ENCODE measurements at regions not wholly inside any gene's neighbourhood (a gene's known extent, or its start where the extent isn't known, plus 50 kb on each side); places are given as distances from the start of the nearest gene placed in this dataset.

DNA sequence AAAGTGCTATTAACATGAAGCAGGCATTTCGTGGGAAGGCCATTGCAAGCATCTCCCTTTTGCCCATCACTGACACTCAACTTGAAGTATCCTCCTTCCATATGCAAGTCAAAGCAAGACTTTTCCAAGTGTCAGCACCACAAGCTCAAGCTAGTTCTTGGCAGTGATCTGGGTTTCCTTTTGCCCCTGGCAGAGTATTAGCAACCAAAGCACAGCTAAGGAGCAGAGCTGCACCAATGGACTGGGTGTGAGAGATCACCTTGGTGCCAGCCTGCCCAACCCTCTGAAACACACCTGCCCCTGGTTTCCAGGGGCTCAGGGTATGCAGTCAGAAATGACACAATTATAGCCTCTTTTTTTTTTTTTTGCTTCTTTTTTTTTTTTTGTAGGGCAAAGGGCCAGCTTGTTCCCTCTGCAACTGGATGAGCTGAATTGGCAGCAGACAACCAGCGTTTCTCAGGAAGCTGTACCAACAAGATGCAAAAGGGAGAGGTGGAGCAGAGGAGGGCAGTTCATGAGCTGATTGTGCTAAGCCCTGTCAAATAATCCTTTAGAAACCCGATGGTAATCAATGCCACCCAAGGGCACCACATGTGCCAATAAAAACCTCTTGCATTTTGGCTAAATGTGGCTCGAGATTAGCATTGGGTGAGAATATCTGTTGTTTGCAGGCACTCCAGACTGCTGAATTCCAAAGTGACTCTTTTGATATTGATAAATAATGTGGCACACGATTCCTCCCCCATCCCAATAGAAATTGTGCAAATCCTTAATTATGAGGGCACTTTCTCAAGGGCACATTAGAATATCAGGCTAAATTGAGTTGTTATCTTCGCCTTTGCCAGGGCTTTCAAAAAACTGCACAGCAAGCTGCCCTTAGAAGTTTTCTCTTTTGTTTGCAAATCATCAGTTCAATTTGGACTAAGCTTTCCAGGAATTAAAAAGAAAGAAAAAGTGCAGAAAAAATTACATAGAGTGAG lies 192.4 kb downstream of the GAS1 start:
- TF ChIP-seq, protein P1, sequence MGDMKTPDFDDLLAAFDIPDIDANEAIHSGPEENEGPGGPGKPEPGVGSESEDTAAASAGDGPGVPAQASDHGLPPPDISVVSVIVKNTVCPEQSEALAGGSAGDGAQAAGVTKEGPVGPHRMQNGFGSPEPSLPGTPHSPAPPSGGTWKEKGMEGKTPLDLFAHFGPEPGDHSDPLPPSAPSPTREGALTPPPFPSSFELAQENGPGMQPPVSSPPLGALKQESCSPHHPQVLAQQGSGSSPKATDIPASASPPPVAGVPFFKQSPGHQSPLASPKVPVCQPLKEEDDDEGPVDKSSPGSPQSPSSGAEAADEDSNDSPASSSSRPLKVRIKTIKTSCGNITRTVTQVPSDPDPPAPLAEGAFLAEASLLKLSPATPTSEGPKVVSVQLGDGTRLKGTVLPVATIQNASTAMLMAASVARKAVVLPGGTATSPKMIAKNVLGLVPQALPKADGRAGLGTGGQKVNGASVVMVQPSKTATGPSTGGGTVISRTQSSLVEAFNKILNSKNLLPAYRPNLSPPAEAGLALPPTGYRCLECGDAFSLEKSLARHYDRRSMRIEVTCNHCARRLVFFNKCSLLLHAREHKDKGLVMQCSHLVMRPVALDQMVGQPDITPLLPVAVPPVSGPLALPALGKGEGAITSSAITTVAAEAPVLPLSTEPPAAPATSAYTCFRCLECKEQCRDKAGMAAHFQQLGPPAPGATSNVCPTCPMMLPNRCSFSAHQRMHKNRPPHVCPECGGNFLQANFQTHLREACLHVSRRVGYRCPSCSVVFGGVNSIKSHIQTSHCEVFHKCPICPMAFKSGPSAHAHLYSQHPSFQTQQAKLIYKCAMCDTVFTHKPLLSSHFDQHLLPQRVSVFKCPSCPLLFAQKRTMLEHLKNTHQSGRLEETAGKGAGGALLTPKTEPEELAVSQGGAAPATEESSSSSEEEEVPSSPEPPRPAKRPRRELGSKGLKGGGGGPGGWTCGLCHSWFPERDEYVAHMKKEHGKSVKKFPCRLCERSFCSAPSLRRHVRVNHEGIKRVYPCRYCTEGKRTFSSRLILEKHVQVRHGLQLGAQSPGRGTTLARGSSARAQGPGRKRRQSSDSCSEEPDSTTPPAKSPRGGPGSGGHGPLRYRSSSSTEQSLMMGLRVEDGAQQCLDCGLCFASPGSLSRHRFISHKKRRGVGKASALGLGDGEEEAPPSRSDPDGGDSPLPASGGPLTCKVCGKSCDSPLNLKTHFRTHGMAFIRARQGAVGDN (CRISPR knock-in tag; IDR thresholded peaks at IDR 0.05): no peak
- TF ChIP-seq HIVEP1 (CRISPR knock-in tag; IDR thresholded peaks at IDR 0.05) (no peak), ZNF816 (CRISPR knock-in tag; IDR thresholded peaks at IDR 0.05; ENCODE audit: borderline replicate concordance) (no peak), DMAP1 (CRISPR knock-in tag; IDR thresholded peaks at IDR 0.05) (no peak), KLF9 (CRISPR knock-in tag; IDR thresholded peaks at IDR 0.05; ENCODE audit: low read depth) (no peak), CREB1 (IDR thresholded peaks at IDR 0.05) (no peak), CREB1 (CRISPR knock-in tag; IDR thresholded peaks at IDR 0.05) (no peak), NCOR1 (IDR thresholded peaks at IDR 0.05; ENCODE audit: borderline replicate concordance, low read length) (no peak), YY1 (IDR thresholded peaks at IDR 0.05; ENCODE audit: insufficient read depth, insufficient replicate concordance, low read depth, low read length) (no peak), ZNF232 (CRISPR knock-in tag; IDR thresholded peaks at IDR 0.05; ENCODE audit: borderline replicate concordance) (no peak), ZNF343 (CRISPR knock-in tag; IDR thresholded peaks at IDR 0.05) (no peak), SOX5 (CRISPR knock-in tag; IDR thresholded peaks at IDR 0.05; ENCODE audit: borderline replicate concordance) (no peak)
- TF ChIP-seq, protein P2, sequence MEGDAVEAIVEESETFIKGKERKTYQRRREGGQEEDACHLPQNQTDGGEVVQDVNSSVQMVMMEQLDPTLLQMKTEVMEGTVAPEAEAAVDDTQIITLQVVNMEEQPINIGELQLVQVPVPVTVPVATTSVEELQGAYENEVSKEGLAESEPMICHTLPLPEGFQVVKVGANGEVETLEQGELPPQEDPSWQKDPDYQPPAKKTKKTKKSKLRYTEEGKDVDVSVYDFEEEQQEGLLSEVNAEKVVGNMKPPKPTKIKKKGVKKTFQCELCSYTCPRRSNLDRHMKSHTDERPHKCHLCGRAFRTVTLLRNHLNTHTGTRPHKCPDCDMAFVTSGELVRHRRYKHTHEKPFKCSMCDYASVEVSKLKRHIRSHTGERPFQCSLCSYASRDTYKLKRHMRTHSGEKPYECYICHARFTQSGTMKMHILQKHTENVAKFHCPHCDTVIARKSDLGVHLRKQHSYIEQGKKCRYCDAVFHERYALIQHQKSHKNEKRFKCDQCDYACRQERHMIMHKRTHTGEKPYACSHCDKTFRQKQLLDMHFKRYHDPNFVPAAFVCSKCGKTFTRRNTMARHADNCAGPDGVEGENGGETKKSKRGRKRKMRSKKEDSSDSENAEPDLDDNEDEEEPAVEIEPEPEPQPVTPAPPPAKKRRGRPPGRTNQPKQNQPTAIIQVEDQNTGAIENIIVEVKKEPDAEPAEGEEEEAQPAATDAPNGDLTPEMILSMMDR (CRISPR knock-in tag; IDR thresholded peaks at IDR 0.05): no peak
- TF ChIP-seq, protein P3, sequence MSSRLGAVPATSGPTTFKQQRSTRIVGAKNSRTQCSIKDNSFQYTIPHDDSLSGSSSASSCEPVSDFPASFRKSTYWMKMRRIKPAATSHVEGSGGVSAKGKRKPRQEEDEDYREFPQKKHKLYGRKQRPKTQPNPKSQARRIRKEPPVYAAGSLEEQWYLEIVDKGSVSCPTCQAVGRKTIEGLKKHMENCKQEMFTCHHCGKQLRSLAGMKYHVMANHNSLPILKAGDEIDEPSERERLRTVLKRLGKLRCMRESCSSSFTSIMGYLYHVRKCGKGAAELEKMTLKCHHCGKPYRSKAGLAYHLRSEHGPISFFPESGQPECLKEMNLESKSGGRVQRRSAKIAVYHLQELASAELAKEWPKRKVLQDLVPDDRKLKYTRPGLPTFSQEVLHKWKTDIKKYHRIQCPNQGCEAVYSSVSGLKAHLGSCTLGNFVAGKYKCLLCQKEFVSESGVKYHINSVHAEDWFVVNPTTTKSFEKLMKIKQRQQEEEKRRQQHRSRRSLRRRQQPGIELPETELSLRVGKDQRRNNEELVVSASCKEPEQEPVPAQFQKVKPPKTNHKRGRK (CRISPR knock-in tag; IDR thresholded peaks at IDR 0.05): no peak

Data from HepG2 (cell line).